PFSK-1 (cell line): ENCODE measurements at regions not wholly inside any gene's neighbourhood (a gene's known extent, or its start where the extent isn't known, plus 50 kb on each side); places are given as distances from the start of the nearest gene placed in this dataset.

Experiments used
- FOXP2 ChIP-seq: optimal IDR thresholded peaks from 2 replicates; pipeline ENCODE3; 2011; ENCODE audit warnings: borderline replicate concordance, control low read depth, inconsistent platforms; ENCODE audit not compliant: insufficient read depth; ENCODE audit errors: extremely low read length, extremely low read depth
- POLR2AphosphoS5 ChIP-seq: IDR thresholded peaks from 2 replicates; pipeline ENCODE4 v1.6.1; 2012; ENCODE audit warnings: low read depth, mild to moderate bottlenecking, control low read depth, low read length, moderate library complexity
- REST ChIP-seq, 2 experiments: IDR thresholded peaks; 2 replicates each; pipeline versions ENCODE4 v1.6.1 to v1.8.0; 2011 to 2012; ENCODE audit warnings: low read depth in 2 of 2, low read length in 2 of 2, control low read depth in 1 of 2, inconsistent platforms in 1 of 2, mild to moderate bottlenecking in 1 of 2, moderate library complexity in 1 of 2; ENCODE audit not compliant: insufficient read depth in 1 of 2
- SIN3A ChIP-seq: IDR thresholded peaks from 2 replicates; pipeline ENCODE4 v1.6.1; 2012; ENCODE audit warnings: mild to moderate bottlenecking, low read length, moderate library complexity, borderline replicate concordance; ENCODE audit not compliant: insufficient read depth
- TAF1 ChIP-seq: IDR thresholded peaks from 2 replicates; pipeline ENCODE4 v1.6.1; 2012; ENCODE audit warnings: low read length, control low read depth, borderline replicate concordance; ENCODE audit not compliant: insufficient read depth

GRCh38 chr21:35748678-35749314 is 311.5 kb downstream of the SETD4 start:
- no peak for TF ChIP-seq POLR2AphosphoS5
- TF ChIP-seq SIN3A, result no peak
- no peak for TF ChIP-seq REST (IDR thresholded peaks at IDR 0.05; ENCODE audit: insufficient read depth in 1 of 2, low read depth in 2 of 2, low read length in 2 of 2)
- no peak for TF ChIP-seq FOXP2
- no peak for TF ChIP-seq TAF1

- TF ChIP-seq FOXP2, result no peak
Observed at GRCh38 chr21:35743571-35743970, 316.8 kb downstream of the SETD4 start.

GRCh38 chr21:35738347-35738961 is 321.9 kb downstream of the SETD4 start:
- TF ChIP-seq SIN3A (no peak), REST (IDR thresholded peaks at IDR 0.05; ENCODE audit: insufficient read depth in 1 of 2, low read depth in 2 of 2, low read length in 2 of 2) (no peak), POLR2AphosphoS5 (no peak), FOXP2 (no peak), TAF1 (no peak)

GRCh38 chr21:35737899-35738346 is 322.4 kb downstream of the SETD4 start:
- no peak for TF ChIP-seq POLR2AphosphoS5
- TF ChIP-seq SIN3A, result no peak
- TF ChIP-seq TAF1, result no peak
- no peak for TF ChIP-seq FOXP2

GRCh38 chr21:35737449-35737848 is 322.9 kb downstream of the SETD4 start:
- no peak for TF ChIP-seq TAF1
- no peak for TF ChIP-seq REST (IDR thresholded peaks at IDR 0.05; ENCODE audit: insufficient read depth in 1 of 2, low read depth in 2 of 2, low read length in 2 of 2)
- TF ChIP-seq POLR2AphosphoS5, result no peak
- TF ChIP-seq FOXP2, result no peak
- no peak for TF ChIP-seq SIN3A

- TF ChIP-seq FOXP2 (no peak), POLR2AphosphoS5 (no peak)
Observed at GRCh38 chr21:35732788-35733187, 327.5 kb downstream of the SETD4 start.
